ENCODE measurements at regions not wholly inside any gene's neighbourhood (a gene's known extent, or its start where the extent isn't known, plus 50 kb on each side); places are given as distances from the start of the nearest gene placed in this dataset.

GRCh38 chr7:56174346-56174874 is 58.2 kb upstream of the NUPR2 start:
- intact Hi-C loops (cut with micrococcal nuclease; ENCODE audit: unreplicated experiment): no loop called here
- Histone ChIP-seq H3K9me3 (ENCODE audit: insufficient read depth, low read depth) (no peaks in the 10 kb centered on the region; the same call in 1 of the 2 replicates), H3K4me3 (no peak overlapping the region), H3K36me3 (ENCODE audit: low read depth) (no peaks in the 10 kb centered on the region), H4K20me1 (ENCODE audit: insufficient read depth) (no peaks in the 10 kb centered on the region), H3K9me2 (ENCODE audit: insufficient read depth) (no peaks in the 10 kb centered on the region), H3K79me2 (ENCODE audit: low read depth) (no peaks in the 10 kb centered on the region), H3K4me1 (replicated peaks; ENCODE audit: insufficient read depth) (no peaks in the 10 kb centered on the region), H3K27me3 (ENCODE audit: insufficient read depth, low read depth) (no peaks in the 10 kb centered on the region), H2AFZ (no peak overlapping the region), H3K4me2 (no peak overlapping the region), H3F3A (ENCODE audit: insufficient read depth, low read depth) (no peaks in the 10 kb centered on the region), H3K27ac (no peak overlapping the region)
- no peak for DNase-seq
- no TSS peak for BruUV-seq (replicated peaks)
- ChIA-PET CTCF (no interaction called here), POLR2A (ENCODE audit: unreplicated experiment) (no interaction called here)
- no peak for TF ChIP-seq EZH2 (IDR thresholded peaks at IDR 0.05; ENCODE audit: low read depth)
- no peak for TF ChIP-seq CTCF (conservative IDR thresholded peaks at IDR 0.05)

Measured in PC-9 (cell line).